G401 (cell line): ENCODE measurements at regions not wholly inside any gene's neighbourhood (a gene's known extent, or its start where the extent isn't known, plus 50 kb on each side); places are given as distances from the start of the nearest gene placed in this dataset.
"Not testable (repeated sequence)": the region's sequence is repeated elsewhere in the genome, so short reads cannot be mapped to it uniquely, and the experiment has no call there.

ENCODE experiments used
- DNase-seq: peaks from one replicate; pipeline ENCODE4 v3.0.0-alpha.2; 2015; ENCODE audit warnings: low spot score
- in situ Hi-C: cut with HindIII; loops from 2 replicates; pipeline ENCODE4 v1.10.0; 2016; ENCODE audit warnings: low sequenced_read_pairs, mixed read lengths

- DNase-seq, result no peak
- in situ Hi-C loops, result no loop called here
Measured at GRCh38 chrX:10989386-10989785, 121.7 kb upstream of the HCCS start.

GRCh38 chrX:10990418-10990817 lies 120.7 kb upstream of the HCCS start:
- in situ Hi-C loops, result no loop called here
- DNase-seq, result no peak

GRCh38 chrX:10990976-10991375 lies 120.2 kb upstream of the HCCS start:
- in situ Hi-C loops, result no loop called here
- no peak for DNase-seq

- in situ Hi-C loops, result no loop called here
Measured at GRCh38 chrX:10992110-10992509, 119.0 kb upstream of the HCCS start.

GRCh38 chrX:11007076-11007475 lies 104.1 kb upstream of the HCCS start:
- in situ Hi-C loops, DNase-seq: not testable (repeated sequence)

More at GRCh38 chrX:10992110-10992509, 119.0 kb upstream of the HCCS start:
- no peak for DNase-seq

GRCh38 chrX:11010476-11010875 lies 100.7 kb upstream of the HCCS start:
- no peak for DNase-seq
- in situ Hi-C loops, result no loop called here

- no peak for DNase-seq
- in situ Hi-C loops, result no loop called here
Measured at GRCh38 chrX:11016728-11017127, 94.4 kb upstream of the HCCS start.

- DNase-seq, in situ Hi-C loops: not testable (repeated sequence)
Measured at GRCh38 chrX:11022588-11022987, 88.5 kb upstream of the HCCS start.

- in situ Hi-C loops, result no loop called here
- no peak for DNase-seq
Measured at GRCh38 chrX:11039926-11040325, 71.2 kb upstream of the HCCS start.

GRCh38 chrX:11040405-11040804 lies 70.7 kb upstream of the HCCS start:
- DNase-seq, result no peak
- in situ Hi-C loops, result no loop called here

GRCh38 chrX:11040996-11041395 lies 70.1 kb upstream of the HCCS start:
- no peak for DNase-seq
- in situ Hi-C loops, result no loop called here

- in situ Hi-C loops, result no loop called here
- no peak for DNase-seq
Measured at GRCh38 chrX:11050013-11050412, 61.1 kb upstream of the HCCS start.

GRCh38 chrX:11053351-11053750 lies 57.8 kb upstream of the HCCS start:
- DNase-seq, result no peak
- in situ Hi-C loops, result no loop called here

GRCh38 chrX:11056322-11057176 lies 54.6 kb upstream of the HCCS start:
- in situ Hi-C loops, result no loop called here
- DNase-seq, result no peak

- DNase-seq, result no peak
- in situ Hi-C loops, result no loop called here
Measured at GRCh38 chrX:11059933-11060332, 51.2 kb upstream of the HCCS start.
